ENCODE measurements at regions not wholly inside any gene's neighbourhood (a gene's known extent, or its start where the extent isn't known, plus 50 kb on each side); places are given as distances from the start of the nearest gene placed in this dataset.

GRCh38 chr4:23235628-23236390, 543.1 kb downstream of the GBA3 start:
- CTCF ChIA-PET (ENCODE audit: low intra/inter-chr PET ratio): no interaction called here
- in situ Hi-C loops (cut with MboI) (no loop called here), intact Hi-C loops (cut with micrococcal nuclease) (no loop called here)
- Histone ChIP-seq H4K20me1 (replicated peaks; ENCODE audit: control insufficient read depth, insufficient read depth, low read length) (no peaks in the 10 kb centered on the region), H3K27ac (ENCODE audit: extremely low read depth, low read depth, low read length) (no peak overlapping the region), H3K9me1 (ENCODE audit: control insufficient read depth, insufficient read depth, low read length) (no peaks in the 10 kb centered on the region), H3K4me2 (ENCODE audit: insufficient read depth, low read length) (no peak overlapping the region), H3K36me3 (ENCODE audit: control insufficient read depth, insufficient read depth, low read length) (no peaks in the 10 kb centered on the region), H3K9me3 (replicated peaks; ENCODE audit: control insufficient read depth, insufficient read depth, low read depth, low read length) (no peaks in the 10 kb centered on the region), H3K27me3 (ENCODE audit: control insufficient read depth in 2 of 2, insufficient read depth in 2 of 2, low read length in 2 of 2) (no peaks in the 10 kb centered on the region), H2AFZ (ENCODE audit: low read depth, low read length) (no peak overlapping the region), H3K9ac (ENCODE audit: insufficient read depth in 1 of 2, low read depth in 2 of 2, low read length in 2 of 2) (no peak overlapping the region), H3K4me1 (replicated peaks in 1 of 2; ENCODE audit: control insufficient read depth in 2 of 2, insufficient read depth in 2 of 2, low read length in 2 of 2) (no peaks in the 10 kb centered on the region), H3K4me3 (no peak overlapping the region), H3K79me2 (ENCODE audit: control insufficient read depth, insufficient read depth, low read length) (no peaks in the 10 kb centered on the region)
- POLR2A ChIA-PET: no interaction called here
- no peak for DNase-seq (ENCODE audit: extremely low read depth in 1 of 4, low spot score in 3 of 4)
- FAIRE-seq: no peak
- BruUV-seq (replicated peaks): no TSS peak
- 27% methylated on average over 4 of the region's 5 CpGs for WGBS (ENCODE audit: insufficient coverage, low coverage, missing lambda C conversion rate)
- TF ChIP-seq NCOA2 (IDR thresholded peaks at IDR 0.05; ENCODE audit: partially characterized antibody in 2 of 2): no peak
- ATAC-seq: no peak

- ChIA-PET POLR2A (no interaction called here), CTCF (ENCODE audit: low intra/inter-chr PET ratio) (no interaction called here)
- peak in 1 of 4 experiments; percentile 2 for DNase-seq (ENCODE audit: extremely low read depth in 1 of 4, low spot score in 3 of 4)
- H3K9me1 ChIP-seq (ENCODE audit: control insufficient read depth, insufficient read depth, low read length): no peaks in the 10 kb centered on the region
- no peaks in the 10 kb centered on the region for H3K9me3 ChIP-seq (replicated peaks; ENCODE audit: control insufficient read depth, insufficient read depth, low read depth, low read length)
- WGBS (ENCODE audit: insufficient coverage, low coverage, missing lambda C conversion rate): 41% methylated on average over 4 of the region's 4 CpGs
- H2AFZ ChIP-seq (ENCODE audit: low read depth, low read length): no peak overlapping the region
- no peak overlapping the region for H3K4me3 ChIP-seq
- no peaks in the 10 kb centered on the region for H3K79me2 ChIP-seq (ENCODE audit: control insufficient read depth, insufficient read depth, low read length)
- no peak overlapping the region for H3K4me2 ChIP-seq (ENCODE audit: insufficient read depth, low read length)
- intact Hi-C loops (cut with micrococcal nuclease): no loop called here
- H4K20me1 ChIP-seq (replicated peaks; ENCODE audit: control insufficient read depth, insufficient read depth, low read length): no peaks in the 10 kb centered on the region
- no peak for FAIRE-seq
- no peaks in the 10 kb centered on the region for H3K4me1 ChIP-seq (replicated peaks in 1 of 2; ENCODE audit: control insufficient read depth in 2 of 2, insufficient read depth in 2 of 2, low read length in 2 of 2)
- in situ Hi-C loops (cut with MboI): no loop called here
- H3K27me3 ChIP-seq (ENCODE audit: control insufficient read depth in 2 of 2, insufficient read depth in 2 of 2, low read length in 2 of 2): no peaks in the 10 kb centered on the region
- ATAC-seq: no peak
- TF ChIP-seq HMGXB4 (CRISPR knock-in tag; IDR thresholded peaks at IDR 0.05) (no peak), BDP1 (IDR thresholded peaks at IDR 0.05; ENCODE audit: insufficient read depth, insufficient read length) (no peak), DIDO1 (tag; IDR thresholded peaks at IDR 0.05; ENCODE audit: low read depth) (no peak), CHD1 (IDR thresholded peaks at IDR 0.05; ENCODE audit: low read length) (no peak), ASH1L (IDR thresholded peaks at IDR 0.05; ENCODE audit: borderline replicate concordance, low read depth, partially characterized antibody) (no peak), CREB3 (tag; conservative IDR thresholded peaks at IDR 0.05; ENCODE audit: low read depth) (no peak), RBM34 (IDR thresholded peaks at IDR 0.05; ENCODE audit: borderline replicate concordance, insufficient read depth, low read length) (no peak), ZSCAN32 (CRISPR knock-in tag; IDR thresholded peaks at IDR 0.05) (no peak), ATF3 (IDR thresholded peaks at IDR 0.05) (peak; percentile 32; the same call in 1 of the 2 replicates), ATF3 (CRISPR knock-in tag; conservative IDR thresholded peaks at IDR 0.05) (no peak)
- H3K27ac ChIP-seq (ENCODE audit: extremely low read depth, low read depth, low read length): no peak overlapping the region
- H3K9ac ChIP-seq (ENCODE audit: insufficient read depth in 1 of 2, low read depth in 2 of 2, low read length in 2 of 2): no peak overlapping the region
- H3K36me3 ChIP-seq (ENCODE audit: control insufficient read depth, insufficient read depth, low read length): no peaks in the 10 kb centered on the region
- no TSS peak for BruUV-seq (replicated peaks)
These were observed 542.0 kb downstream of the GBA3 start for GRCh38 chr4:23234716-23235115.

All from K562 (cell line).